MM.1S (cell line): ENCODE measurements at regions not wholly inside any gene's neighbourhood (a gene's known extent, or its start where the extent isn't known, plus 50 kb on each side); places are given as distances from the start of the nearest gene placed in this dataset.

ENCODE experiments used
- CTCF ChIP-seq: fragments of 300-600 bp; sonication (generic); IDR thresholded peaks from 2 replicates; pipeline ENCODE4 v1.5.1; 2016; ENCODE audit warnings: antibody characterized with exemption, low read length, mixed read lengths
- EZH2 ChIP-seq: fragments of 300-600 bp; sonication (generic); optimal IDR thresholded peaks from 2 replicates; pipeline ENCODE3; 2017; ENCODE audit warnings: low read depth, mild to moderate bottlenecking, antibody characterized with exemption, low read length, mixed read lengths

DNA sequence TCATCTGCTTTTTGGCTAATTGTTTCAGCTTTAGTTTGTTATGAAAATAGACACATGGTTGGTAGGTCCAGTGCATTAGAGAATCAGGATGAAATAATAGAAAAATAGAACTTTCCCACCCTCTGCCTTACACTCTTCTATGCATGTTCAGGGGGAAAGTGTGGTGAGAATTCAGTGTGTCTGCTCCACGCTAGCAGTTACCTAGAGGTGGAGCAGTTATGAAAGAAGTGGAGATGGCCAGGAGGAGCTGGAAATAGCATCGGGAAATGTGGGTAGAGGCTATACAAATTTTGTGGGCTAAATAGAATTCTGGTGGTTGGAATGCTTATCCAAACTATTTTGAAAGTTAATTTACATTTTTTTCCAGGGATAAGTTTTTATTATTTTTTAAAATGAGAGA is 91.4 kb upstream of the MAD2L1 start:
- TF ChIP-seq CTCF (no peak), EZH2 (no peak)
